ENCODE measurements at regions not wholly inside any gene's neighbourhood (a gene's known extent, or its start where the extent isn't known, plus 50 kb on each side); places are given as distances from the start of the nearest gene placed in this dataset.
A peak's percentile ranks its signal among the peaks of the same experiment; 100 is the strongest.

DNA sequence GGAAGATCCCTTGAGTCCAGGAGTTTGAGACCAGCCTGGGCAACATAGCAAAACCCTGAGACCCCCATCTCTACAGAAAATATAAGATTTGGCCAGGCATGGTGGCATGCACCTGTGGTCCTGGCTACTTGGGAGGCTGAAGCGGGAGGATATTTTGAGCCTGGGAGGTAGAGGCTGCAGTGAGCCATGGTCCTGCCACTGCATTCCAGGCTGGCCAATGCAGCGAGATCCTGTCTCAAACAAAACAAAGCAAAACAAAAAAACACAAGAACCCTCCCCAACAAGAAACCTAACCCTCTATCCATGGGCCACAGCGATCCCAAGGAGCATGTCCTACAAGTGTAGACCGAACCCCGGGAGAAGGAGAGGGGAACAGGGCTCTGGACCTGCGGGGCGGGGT is 133.3 kb downstream of the MGAT5B start:
- no peak for DNase-seq

DNA sequence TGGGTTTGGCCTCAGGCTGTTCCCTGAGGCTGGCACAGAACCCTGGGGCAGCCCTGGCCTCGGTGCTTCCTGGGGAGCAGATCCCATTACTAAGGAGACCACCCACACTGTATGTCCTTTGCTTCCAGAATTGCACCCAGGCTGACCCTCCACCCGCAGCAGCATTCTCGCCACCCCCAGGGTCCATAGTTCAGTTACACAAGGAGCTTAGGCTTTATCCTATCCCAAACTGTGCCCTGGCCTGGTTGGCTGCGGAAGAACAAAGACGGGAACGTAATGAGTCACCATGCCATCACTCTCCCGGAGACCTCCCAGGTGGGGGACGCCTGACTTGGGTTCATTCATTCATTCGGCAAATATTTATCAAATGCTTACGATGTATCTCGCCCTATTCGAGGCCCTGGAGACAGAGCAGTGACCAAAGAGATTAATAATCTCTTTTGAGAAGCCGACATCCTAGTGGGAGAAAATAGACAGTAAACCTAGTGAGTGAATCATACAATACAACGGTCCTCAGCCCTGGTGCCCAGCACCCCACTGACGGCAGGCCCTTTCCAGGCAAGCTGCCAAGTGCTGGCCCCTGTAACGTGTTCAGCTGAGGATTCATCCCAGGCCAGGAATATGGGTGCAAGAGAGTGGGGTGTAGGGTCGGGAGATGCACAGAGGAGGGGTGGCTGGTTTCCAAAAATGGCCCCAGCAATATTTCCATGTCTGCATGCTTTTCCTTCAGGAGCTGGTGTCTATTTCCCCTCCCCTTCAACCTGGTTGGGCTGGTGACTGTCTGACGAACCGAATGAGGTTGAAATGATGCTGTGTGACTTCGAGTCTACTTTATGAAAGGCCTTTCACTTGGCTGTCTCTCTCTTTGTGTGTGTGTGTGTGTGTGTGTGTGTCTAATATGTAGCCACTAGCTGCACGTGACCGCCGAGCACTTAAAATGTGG is 134.2 kb downstream of the MGAT5B start:
- peak; percentile 93 for DNase-seq

DNA sequence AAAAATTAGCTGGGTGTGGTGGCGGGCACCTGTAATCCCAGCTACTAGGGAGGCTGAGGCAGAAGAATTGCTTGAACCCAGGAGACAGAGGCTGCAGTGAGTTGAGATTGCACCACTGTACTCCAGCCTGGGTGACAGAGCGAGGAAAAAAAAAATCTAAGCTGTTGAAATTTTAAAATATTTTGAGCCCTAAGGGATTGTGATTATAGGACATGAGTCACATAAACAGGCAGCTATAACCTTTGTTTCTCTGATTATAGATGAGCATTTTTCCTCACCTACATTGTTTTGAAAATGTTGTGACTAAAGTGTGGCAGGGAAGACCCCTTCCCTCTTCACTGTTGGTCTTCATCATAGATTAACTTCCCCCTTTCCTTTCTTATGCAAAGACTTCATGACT is 135.5 kb downstream of the MGAT5B start:
- no peak for DNase-seq

DNA sequence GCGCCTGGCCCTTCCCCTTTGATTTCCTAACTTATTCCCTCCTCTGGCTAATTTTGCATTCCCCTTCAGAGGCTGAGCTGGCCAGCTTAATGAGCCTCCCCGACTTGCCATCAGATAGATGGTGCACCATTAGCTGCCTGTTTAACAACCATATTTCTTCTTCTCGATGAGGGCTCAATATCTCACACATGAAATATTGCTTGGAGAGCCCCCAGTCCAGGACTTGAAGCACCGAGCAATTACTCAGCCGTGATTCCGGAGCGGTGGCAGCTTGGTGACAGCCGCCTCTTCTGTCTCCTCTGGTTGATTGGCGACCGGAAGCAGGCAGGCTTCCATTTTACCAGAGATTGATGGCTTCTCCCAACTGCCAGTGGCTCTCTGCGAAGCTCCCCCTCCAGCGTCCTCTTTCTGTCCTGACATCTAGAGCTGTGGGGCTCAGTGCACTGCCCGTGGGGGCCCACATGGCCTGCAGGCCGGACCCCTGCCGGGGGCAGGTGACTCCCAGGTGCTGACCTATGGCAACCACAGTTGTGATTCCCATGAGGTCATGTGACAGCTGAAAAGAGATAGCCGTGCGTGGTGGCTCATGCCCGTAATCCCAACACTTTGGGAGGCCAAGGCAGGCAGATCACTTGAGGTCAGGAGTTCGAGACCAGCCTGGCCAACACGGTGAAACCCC is 133.7 kb upstream of the SEC14L1 start:
- no peak for DNase-seq

DNA sequence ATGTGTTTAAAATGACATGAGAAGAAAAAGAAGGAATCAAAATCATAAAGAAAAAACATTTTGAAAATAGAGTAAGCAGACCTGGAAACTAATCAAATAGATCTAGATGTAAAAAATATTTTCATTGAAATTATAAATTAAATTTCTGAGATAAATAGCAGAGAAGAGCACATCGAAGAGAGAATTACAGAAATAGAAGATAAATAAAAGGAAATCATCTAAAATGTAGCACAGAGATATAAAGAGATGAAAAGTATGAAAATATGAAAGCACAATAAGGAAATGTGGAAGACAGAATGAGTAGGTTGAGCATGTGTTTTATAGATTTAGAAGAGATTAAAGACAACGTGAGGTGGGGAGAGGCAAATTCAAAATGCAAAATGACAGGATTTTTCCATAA is 130.9 kb upstream of the SEC14L1 start:
- no peak for DNase-seq

DNA sequence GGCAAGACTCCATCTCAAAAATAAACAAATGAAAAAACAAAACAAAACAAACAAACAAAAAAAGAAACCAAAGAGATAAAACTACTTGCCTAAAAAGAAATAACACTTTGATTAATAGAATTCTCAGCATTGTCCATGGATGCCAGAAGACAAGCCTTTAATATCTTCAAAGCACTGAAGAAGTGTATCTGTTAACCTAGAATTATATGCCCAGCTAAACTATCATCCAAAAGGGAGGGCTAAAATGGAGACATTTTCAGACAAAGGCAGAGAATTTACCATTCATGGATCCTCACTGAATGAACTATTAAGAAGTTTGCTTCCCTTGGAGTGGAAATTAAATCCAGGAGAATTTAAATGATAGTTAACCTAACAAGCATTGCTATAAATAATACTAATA is 130.1 kb upstream of the SEC14L1 start:
- DNase-seq, result no peak

DNA sequence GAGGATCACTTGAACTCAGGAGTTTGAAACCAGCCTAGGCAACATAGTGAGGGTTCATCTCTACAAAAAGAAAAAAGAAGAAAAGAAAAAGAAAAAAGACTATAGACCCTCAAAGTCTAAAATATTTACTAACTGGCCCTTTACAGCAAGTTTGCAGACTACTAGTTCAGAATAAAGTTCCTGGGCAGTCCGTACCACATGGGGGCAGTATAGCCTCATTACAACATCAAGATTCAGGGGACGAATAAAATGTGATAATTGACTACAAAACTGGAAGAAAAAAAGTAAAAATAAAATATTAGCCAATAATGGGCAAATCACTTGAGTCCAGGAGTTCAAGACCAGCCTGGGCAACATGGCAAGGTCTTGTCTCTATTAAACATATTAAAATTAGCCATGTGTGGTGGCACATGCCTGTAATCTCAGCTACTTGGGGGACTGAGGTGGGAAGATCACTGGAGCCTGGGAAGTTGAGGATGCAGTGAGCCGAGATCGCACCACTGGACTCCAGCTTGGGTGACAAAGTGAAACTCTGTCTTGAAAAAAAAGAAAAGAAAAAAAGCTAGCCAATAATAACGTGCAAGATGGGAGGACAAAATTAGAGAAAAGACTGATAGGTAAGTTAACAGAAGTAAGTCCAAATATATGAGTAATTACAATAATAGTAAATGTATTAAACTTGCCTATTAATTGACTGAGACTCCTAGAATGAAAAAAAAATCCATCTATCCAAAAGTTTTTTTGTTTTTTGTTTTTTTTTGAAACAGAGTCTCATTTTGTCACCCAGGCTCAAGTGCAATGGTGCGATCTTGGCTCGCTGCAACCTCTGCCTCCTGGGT is 129.4 kb upstream of the SEC14L1 start:
- peak; percentile 38 for DNase-seq

DNA sequence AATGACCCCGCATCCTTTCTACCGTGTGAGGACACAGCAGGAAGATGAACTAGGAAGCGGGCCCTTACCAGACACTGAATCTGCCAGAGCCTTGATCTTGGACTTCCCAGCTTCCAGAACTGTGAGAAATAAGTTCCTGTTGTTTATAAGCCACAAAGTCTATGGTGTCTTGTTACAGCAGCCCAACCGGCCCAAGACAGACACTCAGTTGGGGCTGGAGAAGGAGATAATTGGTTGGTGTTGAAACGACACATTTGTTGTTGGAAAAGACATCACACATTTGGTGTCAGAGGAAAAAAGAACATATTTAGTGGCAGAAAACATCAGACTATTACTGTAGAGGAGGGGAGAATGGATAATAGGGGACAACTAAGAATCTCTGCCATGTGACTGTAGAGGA is 122.3 kb upstream of the SEC14L1 start:
- DNase-seq, result no peak

DNA sequence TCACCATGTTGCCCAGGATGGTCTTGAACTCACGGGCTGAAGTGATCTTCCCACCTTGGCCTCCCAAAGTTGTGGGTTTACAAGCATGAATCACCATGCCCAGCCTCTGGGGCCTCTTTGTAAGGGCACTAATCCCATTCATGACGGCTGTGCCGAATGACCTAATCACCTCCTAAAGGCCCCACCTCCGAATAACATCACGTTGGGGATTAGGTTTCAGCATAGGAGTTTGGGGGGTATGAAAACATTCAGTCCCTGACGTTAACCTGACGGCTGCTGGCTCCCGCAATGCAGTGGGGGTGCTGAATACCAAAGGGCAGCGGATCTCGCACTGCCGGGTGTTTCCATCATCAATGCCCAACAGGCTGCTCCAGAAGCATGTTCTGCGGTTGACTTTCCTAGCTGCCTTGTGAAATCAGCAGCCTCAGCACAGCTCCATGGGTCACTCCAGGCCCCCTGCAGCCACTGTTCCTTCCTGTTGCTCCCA is 120.8 kb upstream of the SEC14L1 start:
- peak; percentile 15 for DNase-seq

DNA sequence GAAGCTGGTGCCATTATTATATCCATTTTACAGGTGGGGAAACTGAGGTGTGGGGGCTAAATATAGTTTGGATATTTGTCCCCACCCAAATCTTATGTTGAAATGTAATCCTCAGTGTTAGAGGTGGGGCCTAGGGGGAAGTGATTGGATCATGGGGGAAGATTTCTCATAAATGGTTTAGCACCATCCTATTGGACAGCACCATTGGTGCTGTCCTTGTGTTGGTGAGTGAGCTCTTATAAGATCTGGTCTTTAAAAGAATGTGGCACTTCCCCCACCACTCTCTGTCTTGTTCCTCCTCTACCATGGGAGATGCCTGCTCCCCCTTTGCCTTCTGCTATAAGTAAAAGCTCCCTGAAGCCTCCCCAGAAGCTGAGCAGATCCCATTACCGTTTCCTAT is 119.8 kb upstream of the SEC14L1 start:
- DNase-seq, result no peak

DNA sequence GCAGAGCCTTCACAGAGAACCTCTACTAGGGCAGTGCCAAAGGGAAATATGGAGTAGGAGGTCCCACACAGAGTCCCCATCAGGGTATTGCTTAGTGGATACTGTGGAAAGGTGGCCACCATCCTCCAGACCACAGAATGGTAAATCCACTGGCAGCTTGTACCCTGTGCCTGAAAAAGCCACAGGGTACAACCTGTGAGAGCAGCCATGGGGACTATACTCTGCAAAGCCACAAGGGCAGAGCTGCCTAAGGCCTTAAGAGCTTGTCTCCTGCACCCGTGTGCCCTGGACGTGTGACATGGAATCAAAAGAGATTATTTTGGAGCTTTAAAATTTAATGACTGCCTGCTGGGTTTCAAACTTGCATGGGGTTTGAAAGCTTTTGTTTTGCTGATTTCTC is 118.0 kb upstream of the SEC14L1 start:
- DNase-seq, result no peak

DNA sequence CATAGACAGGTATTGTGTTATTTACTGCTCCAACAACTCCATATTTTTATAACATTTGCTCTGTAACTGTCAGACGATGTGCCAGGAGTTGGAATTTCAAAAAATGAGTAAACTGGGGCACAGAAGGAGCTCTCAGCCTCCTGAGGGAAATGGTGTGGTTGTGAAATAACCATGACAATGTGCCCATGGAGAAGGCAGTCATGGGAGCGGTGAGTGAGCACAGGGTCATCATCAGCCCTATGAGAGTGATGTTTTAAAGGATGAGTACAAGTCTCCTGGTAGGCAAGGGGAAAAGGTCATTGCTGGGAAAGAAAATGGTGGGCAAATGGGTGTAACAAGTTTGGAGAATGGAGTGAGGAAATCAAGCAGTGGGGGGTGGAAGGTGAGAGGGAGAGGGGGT is 115.0 kb upstream of the SEC14L1 start:
- DNase-seq, result no peak

DNA sequence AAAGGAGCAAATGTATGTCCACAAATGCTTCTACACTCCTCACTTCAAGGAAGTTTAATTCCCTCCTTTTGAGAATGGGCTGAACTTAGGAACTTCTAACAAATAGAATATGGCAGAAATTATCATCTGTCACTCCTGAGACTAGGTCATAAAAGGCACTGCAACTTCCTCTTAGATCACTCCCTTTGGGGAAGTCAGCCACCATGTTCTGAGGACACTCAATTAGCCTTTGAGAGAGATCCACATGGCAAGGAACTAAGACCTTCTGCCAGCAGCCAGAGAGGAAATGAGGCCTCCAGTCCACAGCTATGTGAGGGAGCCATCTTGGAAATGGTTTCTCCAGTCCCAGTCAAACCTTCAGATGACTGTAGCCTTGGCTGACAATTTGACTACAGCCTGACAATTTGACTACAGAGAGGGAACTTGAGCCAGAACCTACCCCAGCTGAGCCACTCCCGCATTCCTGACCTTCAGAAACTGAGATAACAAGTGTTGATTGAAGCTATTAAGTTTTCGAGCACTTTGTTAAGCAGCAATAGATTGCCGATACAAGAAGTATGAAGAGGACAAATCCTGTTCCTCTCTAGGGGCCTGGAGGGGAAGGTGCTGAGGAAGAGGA is 113.4 kb upstream of the SEC14L1 start:
- no peak for DNase-seq

DNA sequence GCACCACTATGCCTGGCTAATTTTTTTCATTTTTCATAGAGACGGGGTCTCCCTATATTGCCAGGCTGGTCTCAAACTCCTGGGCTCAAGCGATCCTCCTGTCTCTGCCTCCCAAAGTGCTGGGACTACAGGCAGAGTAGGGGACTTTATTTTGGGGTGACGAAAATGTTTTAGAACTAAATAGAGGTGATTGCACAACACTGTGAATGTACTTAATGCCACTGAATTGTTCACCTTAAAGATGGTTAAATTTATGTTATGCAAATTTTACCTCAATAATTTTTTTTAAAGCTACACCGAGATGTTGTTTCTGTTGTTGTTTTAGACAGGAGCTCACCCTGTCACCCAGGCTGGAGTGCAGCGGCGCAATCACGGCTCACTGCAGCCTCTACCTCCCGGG is 111.9 kb upstream of the SEC14L1 start:
- DNase-seq, result no peak

DNA sequence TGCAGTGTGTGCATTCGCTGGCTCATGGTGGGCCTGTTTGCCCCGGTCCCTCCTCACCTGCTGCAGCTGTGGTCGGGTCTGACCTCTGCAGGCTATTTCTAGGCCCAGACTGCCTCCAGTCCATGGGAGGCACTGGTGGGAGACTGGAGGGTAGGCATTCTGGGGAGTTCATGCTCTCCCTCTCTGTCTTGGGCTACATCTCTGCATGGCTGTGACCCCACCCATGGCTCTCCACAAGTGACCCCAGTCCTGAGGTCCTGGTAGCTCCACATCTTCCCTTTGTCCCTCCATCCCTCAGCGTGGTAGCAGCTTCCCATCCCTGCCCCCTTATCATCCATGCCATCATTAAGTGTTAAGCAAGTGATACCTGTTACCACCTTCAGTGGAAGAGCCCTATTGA is 107.8 kb upstream of the SEC14L1 start:
- no peak for DNase-seq

DNA sequence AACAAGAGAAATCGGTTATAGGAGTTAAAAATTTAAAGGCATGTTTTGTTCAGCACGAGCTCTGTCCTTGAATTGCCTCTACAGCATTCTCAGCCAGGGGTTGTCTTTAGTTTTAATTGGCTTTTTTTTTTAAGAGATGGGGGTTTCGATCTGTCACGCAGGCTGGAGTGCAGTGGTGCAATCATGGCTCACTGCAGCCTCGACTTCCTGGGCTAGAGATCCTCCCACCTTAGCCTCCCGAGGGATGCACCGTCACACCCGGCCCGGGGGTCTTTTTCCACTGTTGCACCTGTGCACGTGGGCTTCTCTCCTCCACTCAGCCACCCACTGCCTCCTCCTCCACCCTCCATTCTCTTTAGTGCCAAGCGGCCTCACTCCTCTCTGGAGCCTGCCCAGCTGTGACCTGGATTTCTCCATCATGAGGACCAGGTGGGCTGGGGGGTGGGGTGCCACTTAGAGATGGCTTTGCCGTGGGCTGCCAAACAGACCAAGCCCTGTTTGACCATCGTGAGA is 106.8 kb upstream of the SEC14L1 start:
- no peak for DNase-seq

DNA sequence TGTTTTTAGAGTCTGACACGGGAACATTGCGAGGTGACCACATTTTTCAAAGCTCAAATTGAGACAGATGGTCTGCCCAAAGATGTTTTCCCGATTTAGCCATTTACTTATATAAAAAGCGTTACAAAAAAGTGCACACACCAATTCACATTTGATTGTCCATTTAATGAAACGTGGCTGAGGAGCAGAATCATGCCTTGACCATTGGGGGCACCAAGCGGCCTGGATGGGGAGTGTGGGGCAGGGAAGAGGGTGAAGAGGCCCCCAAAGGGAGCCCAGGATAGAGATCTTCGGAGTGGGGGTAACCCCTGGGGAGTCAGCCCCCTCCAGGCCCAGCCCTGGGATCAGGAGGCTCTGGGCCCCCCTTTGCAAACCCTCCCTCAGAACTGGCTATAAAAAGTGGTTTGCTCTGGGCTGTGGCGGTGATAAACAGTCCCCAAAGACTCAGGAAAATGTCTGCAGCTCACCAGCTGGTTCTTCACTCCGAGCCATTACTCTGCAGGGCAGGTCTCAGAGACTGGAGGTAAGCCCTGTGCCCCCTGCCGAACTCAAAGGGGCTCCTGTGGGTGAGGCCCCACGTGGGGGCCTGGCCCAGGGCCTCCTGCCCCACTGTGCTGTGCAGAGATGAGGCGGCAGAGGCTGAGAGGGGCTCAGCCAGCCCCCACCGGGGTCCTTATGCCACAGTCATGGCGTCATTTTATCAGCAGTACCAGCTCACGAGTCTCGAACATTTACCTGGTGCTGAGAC is 105.9 kb upstream of the SEC14L1 start:
- no peak for DNase-seq

DNA sequence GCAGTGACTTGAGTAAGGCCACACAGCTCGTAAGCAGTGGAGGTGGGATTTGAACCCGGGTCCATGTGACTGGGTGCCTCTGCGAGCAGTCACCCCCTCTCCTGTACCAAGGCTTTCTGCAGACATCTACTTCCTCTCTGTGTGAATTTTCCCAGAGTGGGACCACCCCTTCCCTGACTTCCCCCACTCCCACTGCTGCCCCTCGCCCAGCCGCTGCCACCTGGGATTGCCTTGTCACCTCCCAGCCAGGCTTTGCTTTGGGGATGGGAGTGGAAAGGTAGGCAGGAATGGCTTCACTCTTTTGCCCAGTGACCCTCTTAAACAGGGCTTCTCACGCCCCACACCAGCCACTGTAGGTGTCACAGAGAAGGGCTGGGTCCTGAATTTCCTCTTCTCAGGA is 105.2 kb upstream of the SEC14L1 start:
- DNase-seq, result no peak

DNA sequence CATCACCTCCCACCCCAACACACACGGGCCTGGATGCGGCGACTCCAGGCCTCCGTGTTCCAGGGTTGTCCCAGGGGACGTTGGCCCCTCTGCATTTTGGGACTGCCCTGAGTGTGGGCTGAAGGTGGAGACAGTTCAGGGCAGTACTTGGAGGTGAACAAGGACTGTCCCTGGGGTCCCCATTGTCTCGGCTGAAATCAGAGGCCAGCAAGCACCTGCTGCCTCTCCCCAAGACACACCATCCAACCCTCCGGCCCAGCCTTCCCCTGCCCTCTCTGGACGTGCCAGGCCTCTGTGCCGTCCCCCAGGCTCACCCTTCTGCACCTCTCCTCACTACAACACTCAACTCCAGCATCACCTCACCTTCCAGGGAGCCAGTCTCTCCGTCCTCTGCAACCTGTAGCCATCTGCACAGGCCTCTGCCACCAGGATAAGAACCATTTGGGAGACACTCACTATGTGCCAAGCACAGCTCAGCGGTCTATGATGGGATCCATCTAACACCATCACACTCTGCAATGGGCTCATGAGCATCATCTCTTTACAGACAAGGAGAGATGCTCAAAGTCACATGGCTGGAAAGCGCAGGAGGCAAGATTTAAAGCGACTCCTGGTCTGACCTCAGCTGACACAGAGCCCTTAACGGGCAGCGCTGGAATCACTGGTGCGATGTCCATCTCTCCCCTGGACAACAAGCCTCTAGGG is 104.5 kb upstream of the SEC14L1 start:
- no peak for DNase-seq

DNA sequence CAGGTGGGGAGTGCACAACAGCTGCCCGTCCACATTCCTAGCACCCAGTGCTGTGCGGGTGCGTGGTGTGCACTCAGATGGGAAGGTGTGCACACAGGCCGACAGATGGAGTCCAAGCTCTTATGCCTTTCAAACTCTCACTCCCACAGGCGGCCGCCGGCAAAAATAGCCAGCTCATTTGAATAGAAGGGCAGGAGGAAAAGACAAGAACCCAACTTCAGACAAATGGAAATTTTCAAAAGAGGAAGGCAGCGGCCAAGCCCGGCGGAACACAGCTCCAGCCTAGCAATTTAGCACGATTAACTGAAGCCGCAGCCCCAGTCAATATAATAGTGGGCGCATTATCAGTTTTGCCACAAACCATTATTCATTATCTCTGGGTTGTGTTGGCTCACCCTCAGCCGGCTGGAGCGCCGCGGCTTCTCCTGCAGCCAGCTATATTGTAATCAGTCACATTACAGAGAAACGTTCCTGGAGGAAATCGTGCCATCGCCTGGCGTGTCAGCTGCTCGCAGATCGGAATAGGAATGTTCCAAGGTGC is 103.9 kb upstream of the SEC14L1 start:
- DNase-seq, result no peak

DNA sequence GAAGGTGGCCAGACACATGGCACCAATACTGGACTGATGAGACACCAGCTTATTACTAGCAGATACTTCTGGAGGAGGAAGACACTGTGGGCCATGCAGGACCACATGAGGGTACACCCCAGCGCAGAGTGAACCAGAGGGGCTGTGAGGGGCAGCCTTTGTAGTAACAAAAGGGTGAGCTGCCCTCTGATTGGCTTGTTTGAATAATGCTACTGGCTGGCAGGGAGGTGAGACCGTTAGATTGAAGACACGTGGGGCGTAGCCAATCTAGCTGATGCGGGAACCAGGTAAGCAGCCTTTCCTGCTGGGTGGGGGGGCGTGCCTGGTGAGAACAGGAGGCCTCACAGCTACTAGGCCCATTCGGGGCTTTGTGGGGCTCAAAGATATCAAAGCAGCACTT is 102.8 kb upstream of the SEC14L1 start:
- DNase-seq, result no peak

Measured in fibroblast of skin of back (primary cell).